ENCODE measurements at regions not wholly inside any gene's neighbourhood (a gene's known extent, or its start where the extent isn't known, plus 50 kb on each side); places are given as distances from the start of the nearest gene placed in this dataset.

DNA sequence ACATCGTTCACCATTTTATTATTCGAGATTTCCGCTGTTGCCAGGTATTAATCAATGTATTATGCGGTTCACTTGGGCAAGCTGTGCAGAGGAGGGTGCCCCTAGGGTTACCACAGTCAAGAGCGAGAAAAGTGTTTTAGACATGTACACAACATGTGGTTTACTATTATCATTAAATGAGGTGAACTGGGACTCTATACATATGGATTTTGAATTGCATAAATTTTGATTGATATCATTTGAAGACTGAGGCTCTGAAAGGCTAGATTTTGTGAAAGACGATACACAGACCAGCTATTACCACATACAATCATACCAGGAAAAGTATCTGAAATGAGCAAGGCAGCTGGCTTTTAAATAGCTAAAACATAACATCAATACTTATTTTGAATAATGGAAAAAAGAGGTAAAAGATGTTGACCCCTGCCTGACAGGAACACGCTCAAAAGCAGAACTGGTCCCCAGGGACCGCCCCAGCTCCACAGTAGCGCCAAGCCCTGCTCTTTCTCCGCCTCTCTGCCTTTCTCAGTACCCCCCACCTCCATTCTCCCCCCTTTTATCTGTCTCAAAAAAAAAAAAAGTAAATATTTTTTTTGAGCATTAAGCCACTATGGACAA lies 413.4 kb upstream of the MKI67 start:
- DNase-seq: no peak

- DNase-seq: no peak
Measured at GRCh38 chr10:128540128-128540762, 414.0 kb upstream of the MKI67 start.

DNA sequence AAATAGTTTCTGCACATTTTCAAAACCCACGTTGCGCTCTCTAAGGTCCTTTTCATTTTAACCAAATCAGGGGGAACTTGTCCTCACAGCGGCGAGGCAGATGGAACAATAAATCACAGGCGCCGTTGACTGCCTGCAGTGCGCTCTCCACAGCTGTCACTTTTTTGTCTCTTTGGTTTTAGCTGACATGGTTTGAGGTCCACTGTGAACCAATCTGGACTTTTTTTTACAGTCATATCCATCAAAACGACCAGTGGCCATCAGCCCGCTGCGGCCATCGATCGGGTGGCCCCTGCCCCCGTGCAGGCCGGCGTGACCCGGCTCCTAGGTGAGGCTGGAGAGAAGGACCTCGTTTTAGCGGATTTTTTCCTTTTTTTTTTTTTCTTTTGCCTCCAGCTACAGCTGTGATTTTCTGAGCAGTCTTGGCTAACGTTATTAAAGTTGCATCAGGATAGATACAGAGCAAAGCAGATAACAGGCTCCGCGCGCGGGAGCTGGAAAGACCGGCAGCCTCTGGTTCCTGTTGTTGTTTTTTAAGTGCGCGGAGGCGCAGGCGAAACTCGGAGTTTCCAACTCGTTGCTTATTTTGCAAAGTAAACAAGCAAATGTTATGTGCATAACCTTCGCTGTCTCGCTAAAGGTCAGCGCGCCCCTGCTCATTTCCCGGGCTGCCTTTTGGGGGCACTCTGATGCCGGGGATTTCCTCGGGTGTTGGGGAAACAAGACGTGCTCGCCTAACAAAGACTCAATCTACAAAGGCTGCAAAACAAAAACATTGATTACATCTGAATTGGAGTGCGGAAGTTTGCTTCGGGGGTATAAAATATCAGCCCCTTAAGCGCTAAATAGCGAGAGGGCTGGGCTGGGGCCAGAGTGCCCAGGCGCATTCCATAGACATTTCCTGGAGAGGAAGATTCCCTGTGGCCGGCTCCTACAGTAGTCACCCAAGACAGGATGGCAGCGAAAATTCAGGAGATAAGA lies 414.8 kb upstream of the MKI67 start:
- no peak for DNase-seq

DNA sequence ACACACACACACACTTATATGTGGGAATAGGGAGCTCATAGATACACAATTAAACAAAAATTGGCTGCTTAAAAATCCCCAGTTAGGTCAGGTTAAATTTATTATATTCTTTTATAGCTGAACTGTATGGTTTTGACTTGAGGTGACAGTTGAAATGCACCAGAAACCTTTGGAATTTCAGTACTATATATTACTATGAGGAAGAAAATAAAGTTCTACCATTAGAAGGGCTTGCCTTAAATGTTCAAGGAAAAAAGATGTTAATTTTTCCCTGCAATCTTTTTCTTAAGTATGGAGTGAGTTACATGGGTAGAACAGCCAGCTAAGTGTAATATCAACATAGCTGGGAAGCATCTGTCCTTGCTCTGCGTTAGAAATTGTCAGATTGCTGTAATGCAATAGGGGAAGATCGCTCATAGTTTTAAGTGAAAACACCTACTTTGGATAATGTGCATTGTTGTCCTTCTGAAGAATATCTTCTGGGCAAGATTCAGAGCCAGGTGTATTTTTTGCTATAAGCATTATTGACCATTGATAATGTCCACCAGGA lies 415.8 kb upstream of the MKI67 start:
- DNase-seq: no peak

GRCh38 chr10:128542659-128543058 lies 416.4 kb upstream of the MKI67 start:
- DNase-seq: no peak

DNA sequence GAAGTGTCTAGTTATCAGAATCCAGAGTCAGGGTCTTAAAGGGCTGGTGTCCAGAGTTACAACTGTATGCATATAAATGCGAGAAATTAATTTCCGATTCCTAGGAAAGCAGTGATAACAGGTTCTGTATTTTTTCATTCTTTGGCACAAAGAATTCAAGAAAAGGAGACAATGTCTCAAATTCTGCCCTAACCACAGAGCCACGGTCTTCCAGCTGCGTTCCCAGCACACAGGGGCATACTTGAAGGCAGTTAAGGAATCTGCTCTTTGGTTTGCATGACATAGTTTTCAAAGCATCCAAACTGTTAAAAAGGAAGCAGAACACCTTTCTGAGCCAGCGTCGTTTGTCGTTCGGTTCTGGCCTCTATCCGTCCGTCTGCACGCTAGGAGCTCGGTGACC lies 416.9 kb upstream of the MKI67 start:
- DNase-seq: no peak

DNA sequence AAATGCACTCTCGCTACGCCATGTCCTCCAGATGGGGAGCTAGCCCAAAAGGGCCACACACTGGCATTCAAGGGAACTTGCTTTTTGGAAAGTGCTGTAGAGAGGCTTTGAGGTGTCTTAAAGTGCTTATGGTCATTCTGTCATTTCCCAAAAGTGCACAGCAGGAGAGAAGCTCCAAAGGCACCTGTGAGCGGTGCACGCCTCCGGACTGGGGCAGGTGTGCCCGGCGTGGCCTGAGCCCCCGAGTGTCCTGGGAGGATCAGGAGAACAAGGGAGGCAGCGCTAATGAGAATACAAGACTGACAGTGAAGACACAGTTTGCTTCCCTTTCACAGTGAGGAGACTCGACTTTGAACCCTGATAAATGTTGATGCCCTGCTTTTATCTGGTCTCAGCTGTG lies 419.0 kb upstream of the MKI67 start:
- no peak for DNase-seq

DNA sequence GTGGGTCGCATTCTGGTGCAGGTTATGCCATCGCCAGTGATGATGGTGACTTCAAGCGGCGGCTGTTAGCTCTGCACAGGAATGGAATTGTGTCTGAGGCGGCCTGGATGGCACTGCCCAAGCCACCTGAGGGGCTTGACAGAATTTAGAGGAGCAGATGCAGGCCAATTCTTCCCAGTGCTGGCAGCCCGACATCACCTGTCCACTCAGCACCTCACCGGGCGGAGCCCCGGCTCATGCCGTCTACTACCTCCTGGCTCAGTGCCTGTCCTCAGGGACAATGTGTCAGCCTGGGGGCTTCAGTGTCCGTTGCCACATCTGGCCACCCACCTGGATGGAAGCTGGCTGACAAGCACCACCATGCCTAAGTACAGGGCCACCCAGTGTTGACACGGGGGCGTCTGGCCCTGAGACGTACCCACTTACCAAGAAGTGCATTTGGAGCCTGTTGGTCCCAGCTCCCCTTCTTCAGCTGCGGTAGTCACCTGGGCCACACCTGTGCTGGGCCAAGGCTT lies 420.5 kb upstream of the MKI67 start:
- DNase-seq: no peak

GRCh38 chr10:128549101-128549608 lies 422.9 kb upstream of the MKI67 start:
- DNase-seq: no peak

DNA sequence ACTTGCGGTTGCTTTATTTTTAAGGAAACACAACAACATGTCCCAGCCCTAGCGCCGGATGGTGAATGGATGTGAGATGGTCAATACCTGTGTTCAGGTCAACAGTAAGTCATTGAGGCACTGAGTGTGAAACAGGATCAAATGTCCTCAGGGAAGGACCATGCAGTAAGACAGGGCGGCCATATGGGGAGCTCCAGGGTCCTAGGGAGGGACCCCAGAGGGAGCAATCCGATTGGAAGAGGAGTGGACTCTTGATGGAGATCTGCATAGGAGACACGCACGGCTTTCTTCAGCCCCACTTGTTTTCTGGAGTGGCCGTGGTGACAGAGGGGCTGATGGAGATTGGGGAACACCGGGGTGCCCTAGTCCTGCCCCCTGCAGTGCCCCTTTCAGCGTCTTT lies 423.8 kb upstream of the MKI67 start:
- no peak for DNase-seq

GRCh38 chr10:128551475-128551874 lies 425.3 kb upstream of the MKI67 start:
- DNase-seq: no peak

DNA sequence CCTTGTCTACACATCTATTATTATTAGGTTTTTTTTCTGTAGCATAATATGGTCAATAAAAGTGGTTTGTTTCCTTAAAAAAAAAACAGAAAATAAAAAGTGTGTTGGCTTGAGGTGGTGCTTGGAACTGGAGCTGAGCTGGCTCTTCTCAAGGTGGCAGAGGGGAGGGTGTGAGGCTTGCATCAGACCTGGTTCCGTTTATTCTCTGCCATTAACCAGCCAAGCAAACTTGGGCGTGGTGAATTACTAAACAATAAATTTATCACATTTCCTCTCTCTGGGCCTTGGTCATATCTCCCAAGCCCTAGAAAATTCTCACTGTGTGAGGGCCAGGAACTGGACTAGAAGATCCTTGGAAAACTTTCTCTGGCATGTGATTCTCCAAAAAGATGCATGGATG lies 427.5 kb upstream of the MKI67 start:
- no peak for DNase-seq

DNA sequence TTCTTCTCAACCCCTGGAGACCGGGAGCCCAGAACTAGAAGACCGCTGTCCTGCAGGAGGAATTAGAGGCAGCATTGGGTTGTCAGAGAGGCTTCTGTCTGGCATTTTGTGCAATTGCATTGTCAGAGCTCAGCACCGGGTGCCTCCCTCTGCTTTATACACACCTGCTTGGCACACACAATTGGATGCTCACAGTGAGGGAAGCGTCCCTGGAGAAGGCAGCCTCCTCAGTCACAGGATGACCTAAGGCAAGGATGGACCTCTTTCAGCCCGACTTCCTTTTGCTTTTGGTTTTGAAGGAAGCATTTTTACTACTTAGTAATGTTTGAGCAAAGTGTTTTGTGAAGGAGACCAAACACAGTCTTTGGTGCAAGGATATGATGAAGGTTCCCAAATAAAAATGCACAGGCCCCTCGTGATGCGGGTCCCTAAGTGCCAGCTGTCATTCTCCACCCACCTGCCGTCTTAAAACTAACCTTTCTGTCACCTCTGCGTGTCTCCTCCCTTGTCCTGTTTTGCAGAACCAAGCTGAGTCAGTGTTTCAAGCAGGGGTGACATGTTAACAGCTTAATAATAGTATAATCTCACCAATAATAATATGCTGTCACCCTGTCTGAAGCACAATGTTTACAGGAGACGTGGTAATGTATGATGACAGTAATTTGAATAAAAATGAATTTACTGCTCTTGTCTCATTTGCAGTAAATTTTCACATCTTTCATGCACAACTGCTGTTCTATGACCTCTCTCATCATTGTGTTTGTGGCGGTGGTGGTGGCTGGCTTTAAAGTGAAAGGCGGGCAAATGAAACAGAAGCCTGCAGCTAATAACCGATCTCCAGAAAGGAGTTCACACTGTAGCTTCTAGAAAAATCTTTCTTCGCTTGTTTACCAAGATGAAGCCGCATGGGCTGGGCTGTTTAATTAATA lies 430.2 kb upstream of the MKI67 start:
- no peak for DNase-seq

DNA sequence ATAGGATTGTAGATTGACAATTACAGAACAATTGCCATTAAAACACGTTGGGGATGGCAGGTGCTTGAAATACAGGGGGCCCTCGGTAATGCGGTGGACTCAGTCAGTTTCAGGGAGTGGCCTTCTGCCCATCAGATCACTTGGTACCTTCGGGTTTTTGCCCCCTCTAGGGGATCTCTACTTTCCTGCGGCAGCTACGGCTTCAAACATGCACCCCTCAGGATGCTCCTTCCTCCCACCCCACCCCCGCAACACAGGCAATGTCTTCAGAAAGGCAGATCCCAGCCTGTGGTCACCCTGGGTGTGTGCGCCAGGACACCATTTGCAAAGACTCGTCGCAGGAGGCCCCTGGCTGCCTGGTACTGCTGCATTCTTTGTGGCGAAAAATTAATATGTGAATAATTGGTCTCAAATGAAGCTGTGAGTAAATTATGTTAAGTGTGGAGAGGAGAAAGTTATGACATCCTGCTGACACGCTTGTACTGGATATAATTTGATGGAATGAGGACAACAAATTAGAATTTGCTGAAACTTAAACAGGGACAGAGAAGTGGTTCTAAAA lies 431.0 kb upstream of the MKI67 start:
- DNase-seq: no peak

- no peak for DNase-seq
Measured at GRCh38 chr10:128560406-128560805, 434.2 kb upstream of the MKI67 start.

DNA sequence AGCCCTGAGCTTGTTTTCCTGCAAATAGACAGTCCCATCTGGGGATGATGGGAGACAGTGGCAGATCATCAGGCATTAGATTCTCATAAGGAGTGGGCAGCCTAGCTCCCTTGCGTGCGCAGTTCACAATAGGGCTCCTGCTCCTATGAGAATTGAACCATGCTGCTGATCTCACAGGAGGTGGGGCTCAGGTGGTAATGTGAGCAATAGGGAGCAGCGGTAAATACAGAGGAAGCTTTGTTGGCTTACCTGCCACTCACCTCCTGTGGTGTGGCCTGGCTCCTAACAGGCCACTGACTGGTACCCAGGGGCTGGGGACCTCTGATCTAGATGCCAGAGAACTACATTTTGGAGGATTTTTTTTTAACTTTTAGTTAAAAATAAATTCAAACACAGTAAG lies 434.8 kb upstream of the MKI67 start:
- DNase-seq: no peak

GRCh38 chr10:128563387-128563786 lies 437.2 kb upstream of the MKI67 start:
- no peak for DNase-seq

GRCh38 chr10:128563904-128564303 lies 437.7 kb upstream of the MKI67 start:
- DNase-seq: no peak

DNA sequence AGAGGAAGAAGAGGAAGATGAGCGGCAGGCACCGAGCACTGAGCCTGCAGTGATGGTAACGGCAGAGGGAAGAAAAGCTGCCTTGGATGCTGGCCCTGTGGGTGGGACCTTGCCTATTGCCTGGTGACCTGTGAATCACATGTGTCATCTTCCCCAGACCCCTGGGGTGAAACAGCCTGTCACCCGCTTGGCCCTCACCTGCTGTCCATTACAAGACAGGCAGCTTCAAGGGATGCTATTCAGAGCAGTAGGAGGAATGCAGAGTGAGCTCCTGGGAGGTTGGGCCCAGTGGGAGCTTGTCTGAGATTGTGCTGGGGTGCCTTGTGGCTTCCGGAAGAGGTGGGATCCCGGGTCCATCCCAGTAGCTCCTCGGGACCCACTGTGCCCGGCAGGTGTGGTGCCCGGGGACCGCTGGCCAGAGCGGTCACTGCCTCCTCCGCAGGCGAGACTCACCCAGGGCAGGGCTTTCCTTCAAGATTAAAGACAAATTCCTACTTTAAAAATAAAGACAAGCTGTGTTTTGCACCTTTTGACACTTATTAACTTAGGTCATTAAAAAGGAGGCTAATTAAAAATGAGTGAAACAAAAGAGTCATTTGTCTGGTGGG lies 440.2 kb upstream of the MKI67 start:
- no peak for DNase-seq

GRCh38 chr10:128567551-128567950 lies 441.3 kb upstream of the MKI67 start:
- DNase-seq: no peak

DNA sequence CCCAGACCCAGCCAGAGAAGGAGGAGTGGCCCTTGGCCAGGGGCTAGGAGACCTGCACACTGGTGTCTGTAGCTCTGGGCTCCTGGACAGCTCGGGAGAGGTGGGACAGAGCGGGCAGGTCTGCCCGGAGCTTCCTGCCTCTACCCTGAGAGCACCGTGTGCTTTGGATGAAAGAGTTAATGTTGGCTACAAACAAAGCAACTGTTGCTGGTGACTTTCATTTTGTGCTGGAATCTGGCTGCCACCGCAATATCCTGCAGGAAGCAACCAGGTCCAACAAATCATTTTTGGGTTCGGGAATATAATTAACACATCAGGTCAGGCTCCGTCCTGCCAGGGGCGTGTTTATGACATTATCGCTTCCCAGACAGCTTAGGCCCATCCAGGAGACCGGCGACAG lies 441.8 kb upstream of the MKI67 start:
- no peak for DNase-seq
